HEK293T (cell line): ENCODE measurements at regions not wholly inside any gene's neighbourhood (a gene's known extent, or its start where the extent isn't known, plus 50 kb on each side); places are given as distances from the start of the nearest gene placed in this dataset.

Source experiments
- ARNT ChIP-seq: fragments of 450-650 bp; IDR thresholded peaks from 2 replicates; pipeline ENCODE4 v1.6.1; 2017; ENCODE audit warnings: mild to moderate bottlenecking
- CTBP1 ChIP-seq: fragments of 450-650 bp; IDR thresholded peaks from 2 replicates; pipeline ENCODE4 v1.6.1; 2016; ENCODE audit warnings: borderline replicate concordance
- ELF4 ChIP-seq: fragments of 450-650 bp; IDR thresholded peaks from 2 replicates; pipeline ENCODE4 v1.6.1; 2017; ENCODE audit warnings: antibody characterized with exemption
- FOXK2 ChIP-seq: fragments of 450-650 bp; IDR thresholded peaks from 2 replicates; pipeline ENCODE4 v1.6.1; 2016; ENCODE audit warnings: mild to moderate bottlenecking
- FOXM1 ChIP-seq: fragments of 450-650 bp; IDR thresholded peaks from 2 replicates; pipeline ENCODE4 v1.6.1; 2017; ENCODE audit warnings: mild to moderate bottlenecking, borderline replicate concordance
- HDGF ChIP-seq: fragments of 450-650 bp; IDR thresholded peaks from 2 replicates; pipeline ENCODE4 v1.6.1; 2017; ENCODE audit warnings: antibody characterized with exemption, borderline replicate concordance
- L3MBTL2 ChIP-seq: fragments of 450-650 bp; conservative IDR thresholded peaks from 2 replicates; pipeline ENCODE4 v1.6.1; 2016; ENCODE audit warnings: mild to moderate bottlenecking
- LEF1 ChIP-seq: fragments of 450-650 bp; IDR thresholded peaks from 2 replicates; pipeline ENCODE4 v1.6.1; 2017; ENCODE audit warnings: mild to moderate bottlenecking, borderline replicate concordance
- PKNOX1 ChIP-seq: fragments of 450-650 bp; IDR thresholded peaks from 2 replicates; pipeline ENCODE4 v1.6.1; 2016
- SP1 ChIP-seq: fragments of 450-650 bp; IDR thresholded peaks from 2 replicates; pipeline ENCODE4 v1.6.1; 2017
- SUZ12 ChIP-seq: fragments of 450-650 bp; IDR thresholded peaks from 2 replicates; pipeline ENCODE4 v1.6.1; 2016; ENCODE audit warnings: mild to moderate bottlenecking
- TARDBP ChIP-seq: fragments of 450-650 bp; IDR thresholded peaks from 2 replicates; pipeline ENCODE4 v1.6.1; 2016
- ZNF384 ChIP-seq: fragments of 450-650 bp; IDR thresholded peaks from 2 replicates; pipeline ENCODE4 v1.6.1; 2016

- TF ChIP-seq ARNT (no peak), HDGF (no peak), TARDBP (no peak), SP1 (no peak), FOXM1 (no peak), SUZ12 (no peak), L3MBTL2 (no peak), ZNF384 (no peak), FOXK2 (no peak), PKNOX1 (no peak), LEF1 (no peak), ELF4 (no peak), CTBP1 (no peak)
Observed at GRCh38 chr13:94824601-94825000, 112.3 kb upstream of the SOX21 start.
